DND-41 (cell line): ENCODE measurements at regions not wholly inside any gene's neighbourhood (a gene's known extent, or its start where the extent isn't known, plus 50 kb on each side); places are given as distances from the start of the nearest gene placed in this dataset.

Source experiments
- CTCF ChIP-seq: IDR thresholded peaks from 2 replicates; pipeline ENCODE4 v1.5.1; 2012; ENCODE audit warnings: borderline replicate concordance, low read length, moderate library complexity, mild to moderate bottlenecking; ENCODE audit not compliant: poor library complexity, severe bottlenecking; ENCODE audit errors: extremely low read depth
- EZH2 ChIP-seq: IDR thresholded peaks from 3 replicates; pipeline ENCODE4 v1.6.1; 2012; ENCODE audit warnings: borderline replicate concordance, low read depth, mild to moderate bottlenecking, moderate library complexity, low read length, inconsistent platforms; ENCODE audit not compliant: severe bottlenecking

DNA sequence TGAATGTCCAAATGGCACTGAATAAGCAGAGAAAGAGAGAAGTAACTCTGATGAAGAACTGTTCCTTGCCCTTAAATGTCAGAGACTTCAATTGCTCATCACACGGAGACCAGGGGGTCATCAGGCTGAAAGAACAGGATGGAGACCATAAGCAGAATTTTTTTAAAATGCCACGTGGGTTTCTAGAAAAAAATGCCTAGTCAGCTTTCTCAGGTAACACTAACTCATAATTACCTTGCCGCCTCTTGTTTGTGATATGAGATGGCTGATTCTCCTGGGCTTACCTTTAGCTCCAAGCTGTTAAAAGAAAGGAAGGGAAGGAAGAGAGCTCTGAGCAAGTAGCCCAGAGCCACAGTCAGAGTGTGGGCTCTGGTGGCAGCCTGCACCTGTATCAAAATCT is 372.0 kb downstream of the GPAM start:
- TF ChIP-seq CTCF (no peak), EZH2 (no peak)
